ENCODE measurements at regions not wholly inside any gene's neighbourhood (a gene's known extent, or its start where the extent isn't known, plus 50 kb on each side); places are given as distances from the start of the nearest gene placed in this dataset.
"Not testable (repeated sequence)": the region's sequence is repeated elsewhere in the genome, so short reads cannot be mapped to it uniquely, and the experiment has no call there.

- H3K36me3 Mint-ChIP-seq; H3K4me3 ChIP-seq (ENCODE audit: low read length); DNase-seq; H3K27ac Mint-ChIP-seq; H3K4me1 ChIP-seq (ENCODE audit: insufficient read depth, low read length); H3K27me3 ChIP-seq (ENCODE audit: insufficient read depth, low read length, poor library complexity, severe bottlenecking); CTCF ChIA-PET; POLR2A ChIA-PET; H3K27ac ChIP-seq (ENCODE audit: low read depth, low read length); H3K27me3 Mint-ChIP-seq; H3K4me1 Mint-ChIP-seq; H3K36me3 ChIP-seq (ENCODE audit: insufficient read depth, low read length); H3K9me3 Mint-ChIP-seq; H3K9me3 ChIP-seq (ENCODE audit: low read length): not testable (repeated sequence)
- H3K4me3 Mint-ChIP-seq: peak overlapping the region in 3 of 7 donors; percentile 41 to 47 (median 47)
Measured at GRCh38 chr9:41653560-41654340, 464.6 kb upstream of the ZNG1F start.

GRCh38 chr9:41652800-41653199, 463.7 kb upstream of the ZNG1F start:
- CTCF ChIA-PET; H3K27ac ChIP-seq (ENCODE audit: low read depth, low read length); H3K4me3 ChIP-seq (ENCODE audit: low read length); H3K4me3 Mint-ChIP-seq; H3K9me3 ChIP-seq (ENCODE audit: low read length); DNase-seq; H3K27ac Mint-ChIP-seq; H3K9me3 Mint-ChIP-seq; H3K36me3 ChIP-seq (ENCODE audit: insufficient read depth, low read length); H3K27me3 ChIP-seq (ENCODE audit: insufficient read depth, low read length, poor library complexity, severe bottlenecking); H3K4me1 Mint-ChIP-seq; H3K36me3 Mint-ChIP-seq; H3K4me1 ChIP-seq (ENCODE audit: insufficient read depth, low read length); POLR2A ChIA-PET; H3K27me3 Mint-ChIP-seq: not testable (repeated sequence)

GRCh38 chr9:41652100-41652713, 463.1 kb upstream of the ZNG1F start:
- H3K4me3 Mint-ChIP-seq; H3K36me3 ChIP-seq (ENCODE audit: insufficient read depth, low read length); H3K27ac Mint-ChIP-seq; H3K27me3 ChIP-seq (ENCODE audit: insufficient read depth, low read length, poor library complexity, severe bottlenecking); CTCF ChIA-PET; H3K4me1 ChIP-seq (ENCODE audit: insufficient read depth, low read length); H3K9me3 ChIP-seq (ENCODE audit: low read length); DNase-seq; H3K4me3 ChIP-seq (ENCODE audit: low read length); H3K9me3 Mint-ChIP-seq; H3K27me3 Mint-ChIP-seq; H3K4me1 Mint-ChIP-seq; H3K27ac ChIP-seq (ENCODE audit: low read depth, low read length); POLR2A ChIA-PET; H3K36me3 Mint-ChIP-seq: not testable (repeated sequence)

GRCh38 chr9:41650086-41650485, 461.0 kb upstream of the ZNG1F start:
- H3K27ac Mint-ChIP-seq; H3K36me3 ChIP-seq (ENCODE audit: insufficient read depth, low read length); H3K27me3 ChIP-seq (ENCODE audit: insufficient read depth, low read length, poor library complexity, severe bottlenecking); DNase-seq; H3K4me3 ChIP-seq (ENCODE audit: low read length); H3K27me3 Mint-ChIP-seq; H3K4me3 Mint-ChIP-seq; H3K9me3 ChIP-seq (ENCODE audit: low read length); CTCF ChIA-PET; H3K9me3 Mint-ChIP-seq; H3K4me1 ChIP-seq (ENCODE audit: insufficient read depth, low read length); H3K4me1 Mint-ChIP-seq; H3K36me3 Mint-ChIP-seq; H3K27ac ChIP-seq (ENCODE audit: low read depth, low read length); POLR2A ChIA-PET: not testable (repeated sequence)

- POLR2A ChIA-PET; H3K4me3 Mint-ChIP-seq; H3K9me3 Mint-ChIP-seq; H3K4me1 ChIP-seq (ENCODE audit: insufficient read depth, low read length); CTCF ChIA-PET; H3K36me3 ChIP-seq (ENCODE audit: insufficient read depth, low read length); H3K27me3 Mint-ChIP-seq; H3K9me3 ChIP-seq (ENCODE audit: low read length); H3K27ac ChIP-seq (ENCODE audit: low read depth, low read length); H3K4me3 ChIP-seq (ENCODE audit: low read length); H3K27ac Mint-ChIP-seq; H3K36me3 Mint-ChIP-seq; H3K27me3 ChIP-seq (ENCODE audit: insufficient read depth, low read length, poor library complexity, severe bottlenecking); H3K4me1 Mint-ChIP-seq: not testable (repeated sequence)
- DNase-seq: peak in 3 of 5 donors; percentile 13 to 53 (median 22)
Measured at GRCh38 chr9:41648564-41648963, 459.4 kb upstream of the ZNG1F start.

- H3K4me1 ChIP-seq (ENCODE audit: insufficient read depth, low read length); DNase-seq; CTCF ChIA-PET; H3K4me3 Mint-ChIP-seq; H3K4me3 ChIP-seq (ENCODE audit: low read length); H3K9me3 Mint-ChIP-seq; H3K27ac ChIP-seq (ENCODE audit: low read depth, low read length); H3K36me3 ChIP-seq (ENCODE audit: insufficient read depth, low read length); H3K27me3 ChIP-seq (ENCODE audit: insufficient read depth, low read length, poor library complexity, severe bottlenecking); POLR2A ChIA-PET; H3K36me3 Mint-ChIP-seq; H3K27ac Mint-ChIP-seq; H3K4me1 Mint-ChIP-seq; H3K9me3 ChIP-seq (ENCODE audit: low read length); H3K27me3 Mint-ChIP-seq: not testable (repeated sequence)
Measured at GRCh38 chr9:41646246-41646645, 457.1 kb upstream of the ZNG1F start.

- peak in 4 of 5 donors; percentile 32 to 60 (median 56) for DNase-seq
- POLR2A ChIA-PET; H3K27ac ChIP-seq (ENCODE audit: low read depth, low read length); H3K4me1 ChIP-seq (ENCODE audit: insufficient read depth, low read length); H3K36me3 Mint-ChIP-seq; H3K4me3 ChIP-seq (ENCODE audit: low read length); H3K27me3 Mint-ChIP-seq; H3K4me1 Mint-ChIP-seq; CTCF ChIA-PET; H3K36me3 ChIP-seq (ENCODE audit: insufficient read depth, low read length); H3K9me3 Mint-ChIP-seq; H3K9me3 ChIP-seq (ENCODE audit: low read length); H3K27me3 ChIP-seq (ENCODE audit: insufficient read depth, low read length, poor library complexity, severe bottlenecking): not testable (repeated sequence)
- H3K27ac Mint-ChIP-seq: peak overlapping the region in 1 of 8 donors; percentile 66
- H3K4me3 Mint-ChIP-seq: peak overlapping the region in 6 of 7 donors; percentile 20 to 82 (median 68)
Measured at GRCh38 chr9:41643571-41644279, 454.6 kb upstream of the ZNG1F start.

GRCh38 chr9:41633726-41634125, 444.6 kb upstream of the ZNG1F start:
- CTCF ChIA-PET; H3K4me3 ChIP-seq (ENCODE audit: low read length); H3K36me3 Mint-ChIP-seq; H3K9me3 Mint-ChIP-seq; H3K4me1 ChIP-seq (ENCODE audit: insufficient read depth, low read length); POLR2A ChIA-PET; H3K27ac Mint-ChIP-seq; H3K4me3 Mint-ChIP-seq; H3K27ac ChIP-seq (ENCODE audit: low read depth, low read length); H3K9me3 ChIP-seq (ENCODE audit: low read length); DNase-seq; H3K36me3 ChIP-seq (ENCODE audit: insufficient read depth, low read length); H3K27me3 ChIP-seq (ENCODE audit: insufficient read depth, low read length, poor library complexity, severe bottlenecking); H3K27me3 Mint-ChIP-seq; H3K4me1 Mint-ChIP-seq: not testable (repeated sequence)

Data from CD8-positive, alpha-beta memory T cell (primary cell).